Caki2 (cell line): ENCODE measurements at regions not wholly inside any gene's neighbourhood (a gene's known extent, or its start where the extent isn't known, plus 50 kb on each side); places are given as distances from the start of the nearest gene placed in this dataset.
"Not testable (repeated sequence)": the region's sequence is repeated elsewhere in the genome, so short reads cannot be mapped to it uniquely, and the experiment has no call there.

Experiments
- DNase-seq: peaks from one replicate; pipeline ENCODE4 v3.0.0-alpha.2; 2015; ENCODE audit warnings: low read depth
- in situ Hi-C: cut with HindIII; loops from 2 replicates; pipeline ENCODE4 v1.10.0; 2016; ENCODE audit warnings: low sequenced_read_pairs, low pct_unique_long_range_greater_than_20kb, mixed read lengths

DNA sequence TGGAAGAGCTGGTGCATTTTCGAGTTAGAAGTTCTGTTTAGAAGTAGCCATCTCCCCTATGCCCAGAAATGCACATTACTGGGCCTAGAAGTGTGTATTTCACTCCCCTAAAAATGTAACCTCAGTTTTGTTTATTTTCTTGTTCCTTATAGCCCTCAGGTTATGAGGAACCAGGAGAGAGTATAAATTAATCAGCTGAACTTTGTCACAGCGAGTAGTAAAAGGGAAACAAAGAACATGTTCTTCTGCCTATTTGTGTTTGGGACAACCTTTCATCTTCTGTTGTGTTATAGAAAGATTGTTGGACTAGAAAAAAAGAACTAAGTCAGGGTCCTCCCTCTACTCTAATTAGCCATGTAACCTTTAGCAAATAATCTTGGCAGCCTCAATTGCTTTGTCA, 160.5 kb upstream of the PDE4B start:
- no peak for DNase-seq
- in situ Hi-C loops: no loop called here

DNA sequence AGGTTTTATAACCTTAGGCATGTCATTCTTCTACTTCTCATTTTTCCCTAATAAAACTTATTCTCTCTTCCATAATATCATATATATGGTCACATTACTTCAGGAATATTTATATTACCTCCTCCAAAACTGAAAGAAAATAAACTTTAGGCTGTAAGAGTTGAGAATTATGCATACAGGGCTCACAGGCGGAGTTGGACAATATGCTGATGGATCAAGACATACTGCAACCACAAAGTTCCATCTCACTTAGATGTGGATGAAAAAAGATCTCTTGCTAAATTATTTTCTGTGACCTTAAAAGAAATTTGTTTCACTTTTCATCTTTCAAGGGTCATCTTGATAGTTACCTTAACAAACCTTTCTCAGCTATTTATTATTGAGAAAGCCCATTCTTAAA, 152.6 kb upstream of the PDE4B start:
- in situ Hi-C loops: no loop called here
- DNase-seq: no peak

DNA sequence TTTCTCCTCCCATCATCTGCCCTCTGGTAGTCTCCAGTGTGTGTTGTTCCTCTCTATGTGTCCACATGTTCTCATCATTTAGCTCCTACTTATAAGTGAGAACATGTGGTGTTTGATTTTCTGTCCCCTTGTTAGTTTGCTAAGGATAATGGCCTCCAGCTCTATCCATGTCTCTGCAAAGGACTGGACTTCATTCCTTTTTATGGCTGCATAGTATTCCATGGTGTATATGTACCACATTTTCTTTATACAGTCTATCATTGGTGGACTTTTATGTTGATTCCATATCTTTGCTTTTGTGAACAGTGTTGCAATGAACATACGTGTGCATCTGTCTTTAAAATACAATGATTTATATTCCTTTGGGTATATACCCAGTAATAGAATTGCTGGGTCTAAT, 143.5 kb upstream of the PDE4B start:
- DNase-seq, in situ Hi-C loops: not testable (repeated sequence)

DNA sequence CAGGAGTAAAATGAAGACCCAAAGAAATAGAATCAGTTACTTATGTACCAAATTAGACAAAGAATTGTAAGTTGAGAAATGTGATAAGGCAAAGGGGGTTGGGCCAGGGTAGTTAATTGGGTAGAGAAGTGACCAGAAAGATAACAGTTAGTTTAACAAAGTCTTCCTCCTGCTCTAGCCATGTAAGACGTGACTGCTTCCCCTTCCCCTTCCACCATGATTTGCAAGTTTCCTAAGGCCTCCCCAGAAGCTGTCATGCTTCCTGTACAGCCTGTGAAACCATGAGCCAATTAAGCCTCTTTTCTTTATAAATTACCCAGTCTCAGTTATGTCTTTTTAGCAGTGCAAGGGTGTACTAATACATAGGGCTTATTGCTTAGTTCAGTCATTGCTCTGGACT, 142.0 kb upstream of the PDE4B start:
- DNase-seq: no peak
- in situ Hi-C loops: no loop called here

DNA sequence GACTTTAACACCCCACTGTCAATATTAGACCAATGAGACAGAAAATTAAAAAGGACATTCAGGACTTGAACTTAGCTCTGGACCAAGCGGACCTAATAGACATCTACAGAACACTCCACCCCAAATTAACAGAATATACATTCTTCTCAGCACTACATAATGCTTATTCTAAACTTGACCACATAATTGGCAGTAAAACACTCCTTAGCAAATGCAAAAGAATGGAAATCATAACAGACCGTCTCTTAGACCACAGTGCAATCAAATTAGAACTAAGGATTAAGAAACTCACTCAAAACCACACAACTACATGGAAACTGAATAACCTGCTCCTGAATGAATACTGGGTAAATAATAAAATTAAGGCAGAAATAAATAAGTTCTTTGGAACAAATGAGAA, 138.2 kb upstream of the PDE4B start:
- in situ Hi-C loops, DNase-seq: not testable (repeated sequence)

DNA sequence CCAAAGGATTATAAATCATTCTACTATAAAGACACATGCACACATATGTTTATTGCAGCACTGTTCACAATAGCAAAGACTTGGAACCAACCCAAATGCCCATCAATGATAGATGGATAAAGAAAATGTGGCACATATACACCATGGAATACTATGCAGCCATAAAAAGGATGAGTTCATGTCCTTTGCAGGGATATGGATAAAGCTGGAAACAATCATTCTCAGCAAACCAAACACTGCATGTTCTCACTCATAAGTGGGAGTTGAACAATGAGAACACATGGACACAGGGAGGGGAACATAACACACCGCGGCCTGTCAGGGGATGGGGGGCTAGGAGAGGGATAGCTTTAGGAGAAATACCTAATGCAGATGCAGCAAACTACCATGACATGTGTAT, 135.1 kb upstream of the PDE4B start:
- in situ Hi-C loops, DNase-seq: not testable (repeated sequence)

DNA sequence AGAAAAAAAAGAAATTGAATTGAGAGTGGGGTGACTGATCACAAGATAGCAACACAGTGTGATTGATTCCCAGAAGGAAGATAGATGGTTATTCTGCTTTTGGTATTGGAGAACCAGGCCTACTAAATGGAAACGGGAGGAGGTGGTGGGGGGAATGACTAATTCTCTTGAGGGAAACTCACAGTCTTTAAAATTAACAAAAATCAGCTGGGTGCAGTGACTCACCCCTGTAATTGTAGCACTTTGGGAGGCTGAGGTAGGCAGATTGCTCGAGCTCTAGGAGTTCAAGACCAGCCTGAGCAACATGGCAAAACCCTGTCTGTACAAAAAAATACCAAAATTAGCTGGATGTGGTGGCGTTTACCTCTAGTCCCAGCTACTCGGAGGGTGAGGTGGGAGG, 134.6 kb upstream of the PDE4B start:
- in situ Hi-C loops: no loop called here
- DNase-seq: no peak

DNA sequence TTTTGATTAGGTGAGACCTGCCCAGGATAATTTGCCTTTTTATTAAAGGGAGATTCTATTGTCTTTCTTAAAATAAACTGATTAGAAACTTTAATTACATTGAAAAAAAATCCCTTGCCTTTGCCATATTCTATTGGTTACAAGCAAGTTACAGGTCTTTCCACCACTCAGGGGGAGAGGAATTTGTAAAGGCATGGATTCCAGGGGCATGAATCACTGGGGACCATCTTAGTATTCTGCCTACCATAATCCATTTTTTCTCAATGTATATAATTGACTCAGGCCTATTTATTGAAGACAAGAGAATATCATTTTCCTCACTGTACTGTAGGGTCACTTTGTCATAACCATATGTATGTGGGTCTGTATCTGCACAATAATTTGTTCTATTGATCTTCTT, 124.3 kb upstream of the PDE4B start:
- DNase-seq: no peak

DNA sequence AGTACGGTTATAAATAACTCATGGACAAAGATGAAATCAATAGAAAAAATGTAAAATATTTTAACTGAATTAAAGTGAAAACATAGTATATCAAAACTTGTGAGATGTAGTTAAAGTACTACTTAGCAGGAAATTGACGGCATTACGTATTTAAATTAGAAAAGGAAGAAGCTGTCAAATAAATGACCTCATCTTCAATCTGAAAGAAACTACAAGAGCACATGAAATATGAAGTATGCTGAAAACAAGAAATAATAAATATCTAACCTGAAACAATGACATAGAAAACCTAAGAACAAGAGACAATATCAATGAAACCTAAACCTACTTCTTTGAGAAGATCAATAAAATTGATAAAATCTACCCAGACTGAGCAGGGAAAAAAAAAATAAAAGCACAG, 122.2 kb upstream of the PDE4B start:
- DNase-seq: no peak
- in situ Hi-C loops: no loop called here

More for the DNA sequence above, 124.3 kb upstream of the PDE4B start:
- in situ Hi-C loops: no loop called here

DNA sequence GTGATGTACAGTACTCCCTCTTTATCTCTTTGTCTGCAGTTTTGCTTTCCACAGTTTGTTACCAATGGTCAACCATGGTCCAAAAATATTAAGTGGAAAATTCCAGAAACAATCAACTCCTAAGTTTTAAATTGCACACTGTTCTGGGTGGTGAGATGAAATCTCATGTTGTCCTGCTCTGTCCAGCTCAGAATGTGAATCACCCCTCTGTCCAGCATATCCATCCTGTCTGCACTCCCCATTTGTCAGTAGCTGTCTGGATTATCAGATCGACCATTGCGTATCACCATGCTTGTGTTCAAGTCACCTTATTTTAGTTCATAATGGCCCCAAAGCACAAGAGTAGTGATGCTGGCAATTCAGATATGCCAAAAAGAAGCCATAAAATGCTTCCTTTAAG, 118.2 kb upstream of the PDE4B start:
- DNase-seq: no peak
- in situ Hi-C loops: no loop called here

DNA sequence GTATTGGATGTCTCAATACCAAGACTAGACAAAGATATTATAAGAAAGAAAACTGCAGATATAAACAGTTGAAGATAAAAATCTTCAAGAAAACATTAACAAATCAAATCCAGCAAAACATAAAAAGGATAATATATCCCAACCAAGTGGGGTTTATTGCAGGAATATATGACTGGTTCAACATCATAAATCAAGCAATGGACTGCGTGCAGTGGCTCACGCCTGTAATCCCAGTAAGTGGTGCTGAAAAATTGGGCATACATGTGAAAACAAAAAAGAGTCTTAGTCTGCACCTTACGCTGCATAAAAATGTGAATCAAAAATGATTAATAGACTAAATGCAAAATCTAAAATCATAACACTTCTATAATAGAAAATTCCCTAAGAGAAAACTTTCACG, 112.9 kb upstream of the PDE4B start:
- no peak for DNase-seq
- in situ Hi-C loops: no loop called here

DNA sequence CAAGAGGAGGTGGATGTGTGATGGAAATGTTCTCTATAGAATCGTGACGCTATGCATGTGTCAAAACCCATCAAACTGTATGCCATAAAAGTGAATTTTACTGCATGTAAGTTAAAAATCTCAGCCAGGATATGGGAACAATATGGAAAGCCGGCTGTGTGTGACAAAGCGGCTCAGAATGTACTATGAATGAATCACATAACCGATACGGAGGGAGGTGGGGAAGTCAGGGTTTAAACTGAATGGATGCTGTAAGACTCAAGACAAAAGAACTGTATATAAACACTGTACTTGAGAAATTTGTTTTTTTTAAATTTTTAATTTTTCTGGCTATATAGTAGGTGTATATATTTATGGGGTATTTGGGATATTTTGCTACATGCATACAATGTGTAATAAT, 111.6 kb upstream of the PDE4B start:
- DNase-seq: no peak
- in situ Hi-C loops: no loop called here

DNA sequence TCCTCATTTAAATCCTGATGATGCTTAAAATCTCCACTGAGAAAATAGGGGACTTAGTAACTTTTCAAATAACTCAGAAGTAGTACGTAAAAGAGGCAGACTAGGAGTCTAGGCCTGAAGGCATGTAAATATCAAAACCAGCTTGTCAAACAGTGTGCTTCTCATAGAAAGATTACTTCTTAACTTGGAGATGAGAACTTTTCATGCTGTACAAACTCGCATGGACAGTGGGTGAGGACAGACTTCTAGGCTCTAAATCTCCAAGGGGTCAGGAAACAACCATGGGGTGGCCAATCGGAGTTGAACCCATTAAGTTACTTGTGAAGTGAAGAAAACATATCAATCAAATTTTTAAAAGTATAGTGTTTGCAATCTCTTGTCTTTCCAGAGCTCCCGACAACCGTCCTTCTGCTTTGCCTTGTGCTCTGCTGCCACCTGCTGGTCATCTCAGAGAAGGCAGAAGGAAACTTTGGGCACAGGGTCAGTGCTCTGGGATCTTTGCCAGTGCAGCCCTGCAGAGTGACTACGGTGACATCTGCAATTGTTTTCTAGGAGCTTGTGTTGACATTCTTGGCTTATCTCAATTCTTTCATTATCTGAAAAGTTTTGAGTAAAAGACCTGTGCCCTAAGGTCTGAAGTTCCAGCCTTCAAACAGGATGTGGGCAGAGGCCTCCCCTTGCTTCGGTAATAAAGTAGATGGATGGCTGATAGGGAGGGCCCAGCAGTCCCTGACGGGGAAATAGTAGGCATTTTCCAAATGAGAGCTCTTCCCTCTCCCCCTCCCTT, 105.1 kb upstream of the PDE4B start:
- in situ Hi-C loops: no loop called here
- DNase-seq: peak; percentile 73

DNA sequence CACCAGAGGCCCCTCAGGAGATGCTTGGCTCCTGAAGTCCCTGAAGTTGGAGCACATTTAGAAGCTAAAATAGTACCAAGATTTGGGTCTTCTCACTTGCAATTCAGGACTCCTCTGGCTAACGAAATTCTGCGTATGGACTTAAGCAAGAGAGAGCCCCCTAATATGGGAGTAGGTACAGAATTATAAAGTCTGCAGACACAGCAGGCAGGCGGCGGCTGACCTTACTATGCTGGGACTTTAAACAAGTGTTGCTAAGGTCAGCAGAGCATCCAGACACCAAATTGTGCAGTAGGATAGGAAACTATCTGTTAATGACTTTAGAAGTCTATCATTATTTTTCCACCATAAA, 104.5 kb upstream of the PDE4B start:
- in situ Hi-C loops: no loop called here
- DNase-seq: no peak

DNA sequence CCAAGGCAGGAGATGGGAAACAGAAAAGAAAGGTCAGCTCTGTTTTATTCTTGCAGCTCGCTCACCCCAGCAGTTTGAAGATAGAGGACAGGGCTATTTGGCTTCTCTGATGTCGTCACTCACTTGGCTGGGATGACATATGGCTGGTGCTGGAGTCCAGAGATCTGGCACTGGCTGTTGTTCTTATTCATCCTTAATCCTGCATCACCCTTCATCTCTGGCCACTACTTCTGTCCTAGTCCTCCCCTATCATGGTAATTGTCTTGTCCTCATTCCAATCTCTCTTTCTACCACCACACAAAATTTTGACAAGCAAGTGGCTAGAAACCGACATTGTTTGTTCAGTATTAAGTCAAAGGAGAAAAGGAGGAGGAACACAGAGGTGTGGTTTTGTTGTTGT, 103.8 kb upstream of the PDE4B start:
- DNase-seq: no peak
- in situ Hi-C loops: no loop called here

DNA sequence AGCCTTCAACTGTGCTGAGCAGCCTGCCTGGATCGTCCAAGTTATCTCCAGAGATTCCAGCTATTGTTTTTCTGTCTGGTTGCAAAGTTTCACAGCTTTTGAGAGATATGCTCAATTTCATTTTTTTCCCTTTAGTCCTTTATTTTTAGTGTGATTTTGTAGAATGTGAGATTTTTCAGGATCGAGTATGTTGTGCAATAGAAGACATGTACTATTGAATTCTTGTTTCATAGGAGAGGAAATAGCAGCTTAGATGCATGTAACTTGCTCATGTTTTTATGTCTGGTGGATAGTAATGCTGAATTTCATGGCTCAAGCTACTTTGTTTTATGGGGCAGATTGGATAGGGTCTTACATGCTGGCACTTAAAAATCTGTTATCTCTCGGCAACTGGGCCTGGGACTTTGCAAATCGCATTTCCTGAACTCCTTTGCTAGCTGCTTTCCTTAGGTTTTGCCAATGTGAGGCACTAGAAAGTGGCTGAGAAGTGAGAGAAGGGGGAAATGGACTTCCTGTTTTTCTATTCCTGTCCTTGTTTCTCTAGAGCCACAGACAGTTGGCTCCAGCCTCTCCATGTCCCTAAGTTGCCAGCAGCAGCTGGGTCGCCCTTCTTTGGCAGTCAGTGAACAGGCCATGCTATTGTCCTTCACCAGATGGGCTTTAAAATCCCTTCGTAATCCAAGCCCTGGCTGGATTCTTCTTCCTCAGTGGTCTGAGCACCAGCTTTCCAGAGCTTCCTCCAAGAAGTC, 101.4 kb upstream of the PDE4B start:
- in situ Hi-C loops: no loop called here
- no peak for DNase-seq

DNA sequence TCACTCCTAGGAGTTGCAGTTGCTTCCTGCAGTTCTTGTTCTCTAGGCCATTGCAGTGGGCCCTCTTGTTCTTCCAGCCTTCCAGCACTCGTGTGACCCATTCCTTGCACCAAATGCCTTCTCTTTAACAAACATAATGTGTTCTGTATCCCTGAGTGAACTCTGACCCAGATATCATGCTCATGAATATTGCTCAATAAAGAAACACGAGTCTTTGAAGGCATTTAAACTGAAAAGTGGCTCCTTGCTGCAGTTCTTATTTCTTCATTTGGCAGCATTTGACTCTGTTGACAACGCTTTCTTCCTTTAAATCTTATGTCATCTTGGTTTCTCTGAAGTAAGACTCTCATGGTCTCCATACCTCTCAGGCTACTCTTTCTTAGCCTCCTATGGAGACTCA, 100.7 kb upstream of the PDE4B start:
- in situ Hi-C loops: no loop called here
- no peak for DNase-seq

DNA sequence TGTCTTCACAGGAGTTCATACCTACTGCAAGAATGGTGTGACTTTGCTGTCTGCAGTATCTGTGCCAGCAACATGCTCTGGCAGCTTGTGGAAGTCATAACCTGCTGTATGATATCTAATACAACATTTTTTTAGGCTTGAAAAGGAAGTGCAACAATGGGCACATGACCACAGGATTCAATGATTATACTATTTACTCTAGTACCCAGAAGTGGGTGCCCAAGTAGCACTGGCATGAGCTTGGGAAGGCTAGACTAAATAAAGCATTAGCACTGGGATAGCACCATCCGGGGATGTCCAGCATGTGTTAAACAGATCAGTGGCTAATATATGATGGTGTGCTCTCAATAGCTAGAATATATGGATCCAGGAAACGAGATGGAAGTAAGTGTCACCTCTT, 98.6 kb upstream of the PDE4B start:
- in situ Hi-C loops: no loop called here

DNA sequence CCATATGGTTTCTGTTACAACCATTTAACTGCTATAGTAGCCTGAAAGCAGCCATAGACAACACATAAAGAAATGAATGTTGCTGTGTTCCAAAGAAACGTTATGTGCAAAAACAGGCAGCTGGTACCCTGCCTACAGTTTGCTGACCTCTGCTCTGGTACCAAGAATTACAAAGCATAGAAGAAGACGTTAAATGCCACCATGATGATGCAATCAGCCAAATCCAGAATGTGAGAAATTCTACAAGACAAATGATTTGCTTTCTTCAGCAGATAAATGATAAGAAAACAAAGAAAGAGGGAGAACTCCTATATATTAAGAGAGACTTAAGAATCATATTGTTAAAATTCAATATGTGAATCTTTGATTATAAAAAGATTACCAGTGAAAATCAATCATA, 97.8 kb upstream of the PDE4B start:
- in situ Hi-C loops: no loop called here
- no peak for DNase-seq

More for the DNA sequence above, 98.6 kb upstream of the PDE4B start:
- DNase-seq: no peak

DNA sequence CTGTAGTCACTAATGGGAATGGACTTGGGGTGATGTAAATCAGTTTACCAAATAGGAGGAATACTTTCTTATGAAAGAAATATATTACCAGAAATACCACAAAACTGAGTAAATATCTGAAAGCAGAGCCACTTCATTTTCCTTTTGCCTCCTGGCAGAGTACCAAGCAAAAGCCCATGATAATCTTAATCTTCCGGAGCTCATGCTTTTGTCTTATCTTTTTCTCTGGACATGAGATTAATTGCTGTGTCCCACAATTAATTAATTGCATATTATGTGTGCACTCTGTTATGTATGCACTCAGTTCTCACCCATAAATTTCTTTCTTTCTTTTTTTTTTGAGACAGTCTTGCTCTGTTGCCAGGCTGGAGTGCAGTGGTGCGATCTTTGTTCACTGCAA, 94.1 kb upstream of the PDE4B start:
- no peak for DNase-seq
- in situ Hi-C loops: no loop called here
